ENCODE measurements at regions not wholly inside any gene's neighbourhood (a gene's known extent, or its start where the extent isn't known, plus 50 kb on each side); places are given as distances from the start of the nearest gene placed in this dataset.

GRCh38 chr3:71930056-71930991, 145.4 kb upstream of the PROK2 start:
- TF ChIP-seq CTCF (IDR thresholded peaks at IDR 0.05) = peak in 1 of 3 experiments; percentile 11
- TF ChIP-seq POLR2A (IDR thresholded peaks at IDR 0.05) = no peak
- TF ChIP-seq POLR2AphosphoS5 (IDR thresholded peaks at IDR 0.05; ENCODE audit: insufficient read depth in 1 of 2, low read depth in 1 of 2) = no peak

Data from vagina (tissue), 2 donors.